ENCODE measurements at regions not wholly inside any gene's neighbourhood (a gene's known extent, or its start where the extent isn't known, plus 50 kb on each side); places are given as distances from the start of the nearest gene placed in this dataset.

DNA sequence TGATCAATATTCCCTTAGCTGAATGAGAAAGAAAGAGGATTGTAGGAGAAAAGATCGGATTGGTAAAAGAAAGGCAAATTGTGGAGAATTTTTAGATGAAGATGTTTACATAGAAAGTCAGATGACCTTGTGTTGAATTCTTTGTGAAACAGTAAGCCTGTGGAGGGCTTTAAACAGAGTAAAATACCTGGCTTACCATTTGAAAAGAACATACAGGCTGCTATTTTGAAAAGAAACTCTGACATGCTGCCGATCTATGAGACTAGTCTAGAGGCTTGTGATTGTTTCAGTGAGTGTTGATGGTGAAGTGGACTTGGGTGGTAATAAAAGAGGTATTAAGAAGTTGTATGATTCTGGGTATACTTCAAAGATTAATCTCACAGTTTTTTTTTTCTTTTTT is 938.9 kb upstream of the PRR20A start (continued):
- TF ChIP-seq HDAC6 (IDR thresholded peaks at IDR 0.05; ENCODE audit: low read depth, low read length) = no peak

Measured in H1 (cell line).